HG02938 (cell line): ENCODE measurements at regions not wholly inside any gene's neighbourhood (a gene's known extent, or its start where the extent isn't known, plus 50 kb on each side); places are given as distances from the start of the nearest gene placed in this dataset.

Source experiments
- ATAC-seq: cut with Tn5 transposase; IDR thresholded peaks from one replicate; pipeline ENCODE4 v1.9.1; 2021; ENCODE audit warnings: mild to moderate bottlenecking, moderate library complexity; ENCODE audit not compliant: unreplicated experiment

DNA sequence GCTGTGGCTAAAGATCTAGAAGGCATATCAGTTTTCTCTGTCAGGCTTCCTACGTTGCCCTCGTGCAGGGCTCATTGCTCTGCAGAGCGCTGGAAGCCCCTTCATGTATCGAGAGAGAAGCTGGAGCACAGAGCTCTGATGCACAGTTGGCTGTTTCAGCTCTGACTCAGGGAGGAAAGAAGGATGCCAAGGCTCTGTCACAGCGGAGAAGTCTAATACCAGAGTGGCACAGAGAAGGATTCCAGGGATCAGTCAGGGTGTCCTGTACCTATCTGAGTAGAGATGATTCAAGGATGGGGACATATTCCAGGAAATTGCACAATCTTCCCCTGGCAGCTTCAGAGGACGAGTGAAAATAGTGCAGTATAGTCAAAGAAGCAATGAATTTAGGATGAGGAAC is 179.2 kb upstream of the FMN2 start:
- no peak for ATAC-seq

DNA sequence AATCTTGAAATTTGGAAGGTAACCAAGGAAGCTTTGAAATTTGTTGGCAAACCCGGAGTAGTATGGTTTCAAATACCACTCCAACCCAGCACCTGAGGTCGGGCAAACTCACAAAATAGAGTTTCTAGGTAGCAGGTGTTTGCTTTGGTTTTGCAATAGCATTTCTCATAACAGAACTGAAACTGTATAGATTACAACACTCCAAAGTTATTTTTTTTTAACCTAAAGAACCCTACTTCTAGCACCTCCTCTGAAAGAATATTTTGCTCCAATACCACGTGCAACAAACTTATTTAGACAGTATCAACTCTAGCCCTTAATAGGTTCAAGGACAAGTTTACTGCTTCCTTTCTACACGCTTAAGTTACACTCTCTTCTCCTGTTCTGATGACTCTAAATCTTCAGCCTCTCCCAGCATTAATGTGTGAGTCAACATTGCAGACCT is 178.5 kb upstream of the FMN2 start:
- no peak for ATAC-seq

DNA sequence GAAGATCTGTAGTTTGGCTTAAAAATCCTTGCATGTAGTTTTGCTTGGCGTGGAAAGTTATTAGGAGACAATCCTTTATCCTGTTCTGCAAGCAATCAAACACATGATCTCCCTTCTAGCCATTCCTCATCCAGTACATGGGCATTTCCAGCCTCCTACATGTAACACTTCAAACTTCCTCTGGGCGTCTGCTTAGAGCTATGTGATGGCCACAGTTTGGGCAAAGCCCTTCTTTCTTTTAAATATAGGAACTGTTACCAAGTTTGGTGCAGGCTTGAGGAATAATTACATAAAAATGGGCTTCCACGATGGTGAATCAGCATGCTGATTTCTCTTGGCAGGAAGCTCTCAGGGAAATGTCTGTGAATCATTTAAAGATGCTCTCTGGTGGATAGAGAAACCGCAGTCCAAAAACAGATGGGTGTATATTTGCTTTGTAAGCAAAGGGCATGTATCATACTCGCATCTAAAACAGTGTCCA is 176.9 kb upstream of the FMN2 start:
- ATAC-seq: no peak

DNA sequence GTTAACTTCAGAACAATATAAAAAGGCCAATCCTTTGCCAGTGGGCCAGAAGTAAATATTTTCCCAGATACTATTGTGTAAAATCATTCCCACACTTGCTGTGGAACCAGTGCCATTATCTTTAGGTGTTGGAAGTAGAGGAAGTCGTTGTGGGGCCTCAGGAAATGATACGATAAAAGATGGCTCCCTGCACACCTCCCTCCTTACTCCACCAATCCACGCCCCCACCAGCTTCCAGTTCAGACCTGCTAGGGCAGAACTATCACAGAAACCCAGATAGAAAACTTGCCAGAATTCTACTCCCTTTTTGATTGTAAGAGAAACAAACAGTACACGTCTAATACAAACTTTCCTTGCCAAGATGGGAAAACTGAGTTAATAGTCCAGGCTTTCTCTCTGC is 173.0 kb upstream of the FMN2 start:
- ATAC-seq: no peak

DNA sequence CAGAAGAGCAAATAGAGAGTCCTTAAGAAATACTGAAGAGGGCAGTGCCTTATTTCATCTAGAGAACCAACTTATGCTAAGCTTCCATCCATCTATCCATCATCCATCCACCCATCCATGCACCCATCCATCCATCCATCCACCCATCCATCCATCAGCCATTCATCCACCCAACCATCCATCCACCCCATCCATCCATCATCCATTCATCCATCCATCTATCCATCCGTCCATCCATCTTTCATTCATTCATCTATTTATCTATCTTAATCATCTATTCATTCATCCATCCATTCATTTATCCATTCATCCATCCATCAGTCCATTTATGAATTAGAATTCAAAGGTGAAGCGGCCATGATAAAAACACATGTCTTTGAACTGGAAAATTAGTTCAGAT is 171.5 kb upstream of the FMN2 start:
- ATAC-seq: no peak

DNA sequence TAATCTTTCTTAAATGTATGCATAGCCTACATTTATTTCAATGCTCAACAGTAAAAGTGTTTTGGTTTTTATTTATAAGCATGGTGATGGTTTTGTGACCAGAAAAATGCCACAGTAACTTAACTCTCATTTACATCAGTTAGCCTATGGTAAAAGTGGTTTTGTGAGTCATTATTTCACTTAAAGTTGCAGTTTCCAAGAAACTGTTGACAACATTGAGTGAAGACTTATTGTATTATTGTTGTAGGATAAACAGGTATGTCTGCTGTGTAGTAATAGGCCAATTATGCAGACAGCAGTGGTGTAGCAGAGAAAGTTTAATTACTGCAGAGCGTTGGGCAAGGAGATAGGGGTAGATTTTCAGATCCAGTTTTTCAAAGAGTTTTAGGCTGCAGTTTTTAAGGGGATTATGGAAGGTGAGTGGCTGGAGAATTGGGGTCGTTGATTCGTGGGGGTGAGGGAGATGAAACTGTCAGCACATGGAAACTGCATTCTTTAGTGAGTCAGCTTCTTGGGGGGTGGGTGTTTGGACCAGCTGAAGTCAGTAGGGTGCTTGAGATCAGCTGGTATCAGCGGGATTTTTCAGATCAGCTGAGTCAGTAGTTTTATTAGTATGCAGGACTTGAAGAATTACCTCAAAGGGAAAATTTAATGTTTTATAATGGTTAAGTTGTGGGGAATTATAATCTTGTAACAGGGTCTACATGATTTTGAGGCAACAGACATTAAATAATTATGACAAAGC is 168.7 kb upstream of the FMN2 start:
- ATAC-seq: no peak

DNA sequence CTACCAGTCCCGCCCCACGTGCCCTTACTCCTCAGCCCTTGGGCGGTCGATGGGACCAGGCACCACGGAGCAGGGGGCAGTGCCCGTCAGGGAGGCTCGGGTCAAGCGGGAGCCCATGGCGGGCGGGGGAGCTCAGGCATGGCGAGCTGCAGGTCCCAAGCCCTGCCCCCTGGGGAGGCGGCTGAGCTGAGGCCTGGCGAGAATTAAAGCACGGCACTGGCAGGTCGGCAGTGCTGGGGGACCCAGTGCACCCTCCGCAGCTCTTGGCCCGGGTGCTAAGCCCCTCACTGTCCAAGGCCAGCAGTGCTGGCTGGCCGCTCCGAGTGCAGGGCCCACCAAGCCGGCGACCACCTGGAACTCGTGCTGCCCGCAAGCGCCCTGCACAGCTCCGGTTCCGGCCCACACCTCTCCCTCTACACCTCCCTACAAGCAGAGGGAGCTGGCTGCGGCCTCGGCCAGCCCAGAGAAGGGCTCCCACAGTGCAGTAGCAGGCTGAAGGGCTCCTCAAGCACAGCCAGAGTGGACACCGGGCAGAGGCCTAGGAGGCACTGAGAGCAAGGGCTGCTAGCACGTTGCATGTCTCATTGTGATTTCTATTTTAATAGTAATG is 166.8 kb upstream of the FMN2 start:
- no peak for ATAC-seq

DNA sequence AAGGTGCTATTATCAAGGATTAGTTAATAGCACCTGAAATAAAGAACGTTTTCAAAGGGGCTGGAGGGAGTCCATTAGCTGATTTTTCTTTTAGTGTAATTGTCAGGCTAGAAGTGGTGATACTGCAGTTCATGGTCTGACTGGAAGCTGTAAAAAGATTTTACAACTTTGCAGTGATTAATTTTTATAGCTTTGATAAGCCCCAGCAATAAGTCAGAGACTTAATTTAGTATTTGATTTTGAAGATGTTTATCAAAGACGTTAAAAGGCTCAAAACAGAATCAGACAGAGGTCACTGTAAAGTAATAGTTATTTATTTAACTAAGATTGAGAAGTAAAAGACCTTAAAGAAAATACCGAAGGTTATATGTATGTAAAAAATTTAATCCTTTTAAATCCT is 165.5 kb upstream of the FMN2 start:
- ATAC-seq: no peak

DNA sequence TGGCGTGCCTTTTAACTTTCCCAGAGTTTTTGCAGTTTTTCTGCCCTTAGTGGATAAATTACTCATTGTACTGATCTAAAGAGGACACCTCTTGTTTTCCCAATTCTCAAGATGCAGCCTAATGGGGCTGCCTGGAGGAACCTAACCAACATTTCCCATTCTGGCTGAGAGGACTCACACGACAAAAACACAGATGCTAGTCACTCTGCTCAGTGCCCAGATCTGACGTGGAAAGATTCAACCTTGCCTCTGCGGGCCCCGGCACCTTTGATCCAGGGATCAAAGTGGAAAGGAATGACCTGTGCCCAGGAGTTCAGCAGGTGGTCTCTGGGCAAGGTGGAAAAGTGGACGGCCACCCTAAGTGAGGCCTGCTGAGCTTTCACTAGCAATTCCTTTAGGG is 162.4 kb upstream of the FMN2 start:
- no peak for ATAC-seq

DNA sequence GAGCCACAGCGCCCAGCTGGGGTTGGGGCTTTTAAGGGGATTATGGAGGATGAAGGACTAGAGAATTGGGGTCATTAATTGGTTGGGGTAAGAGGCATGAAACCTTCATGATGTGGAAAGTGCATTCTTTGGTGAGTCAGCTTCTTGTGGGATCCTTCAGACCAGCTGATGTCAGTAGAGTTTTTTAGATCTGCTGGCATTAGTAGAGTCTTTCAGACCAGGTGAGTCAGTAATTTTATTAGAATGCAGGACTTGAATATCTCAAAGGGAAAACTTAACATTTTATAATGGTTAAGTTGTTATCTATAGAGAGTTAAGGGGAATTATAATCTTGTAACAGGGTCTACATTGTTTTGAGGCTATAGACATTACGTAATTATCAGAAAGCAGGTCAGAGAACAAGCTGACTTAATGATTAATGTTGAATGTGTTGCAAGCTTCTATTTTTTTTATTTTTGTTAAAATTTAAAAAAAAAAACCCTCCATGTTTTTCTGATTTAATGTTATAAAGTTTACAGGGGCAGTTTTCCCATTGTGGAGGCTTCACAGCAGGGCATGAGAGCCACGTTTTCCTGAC is 160.9 kb upstream of the FMN2 start:
- no peak for ATAC-seq

DNA sequence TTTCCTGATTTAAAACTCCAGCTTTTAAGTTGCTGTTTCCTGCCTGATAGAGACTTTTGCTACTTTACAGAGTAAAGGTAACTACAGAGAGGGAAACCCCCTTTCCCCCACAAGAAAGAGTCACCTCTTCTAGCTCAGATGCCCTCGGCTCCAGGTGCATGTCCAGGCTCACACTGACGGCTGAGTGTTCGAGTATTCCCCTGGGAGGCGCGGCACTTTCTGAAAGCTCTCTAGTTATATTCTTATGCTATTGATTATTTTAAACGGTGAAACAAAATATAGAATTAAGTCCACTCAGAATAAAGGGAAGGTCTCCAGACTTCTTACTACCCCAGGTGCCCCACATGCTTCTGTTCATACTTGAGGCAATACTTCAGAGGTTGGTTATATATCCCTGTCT is 160.3 kb upstream of the FMN2 start:
- no peak for ATAC-seq

DNA sequence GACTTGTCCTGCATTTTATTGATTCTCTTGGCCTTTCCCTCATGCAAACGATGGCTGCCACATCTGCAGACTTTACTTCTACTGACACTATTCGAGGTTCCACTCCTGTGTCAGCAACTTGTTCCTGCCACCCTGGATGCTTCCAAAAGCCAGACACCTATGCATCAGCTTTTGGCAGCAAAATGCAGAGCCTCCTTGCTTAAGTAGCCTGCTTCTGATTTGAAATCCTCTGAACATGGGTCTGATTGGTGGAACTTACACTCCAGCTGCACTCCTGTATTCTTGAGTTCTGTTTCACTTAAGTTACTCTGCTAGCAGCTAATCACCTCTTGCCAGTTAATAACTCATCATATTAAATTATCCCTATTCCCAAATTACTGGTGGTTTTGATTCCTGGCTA is 152.1 kb upstream of the FMN2 start:
- no peak for ATAC-seq

DNA sequence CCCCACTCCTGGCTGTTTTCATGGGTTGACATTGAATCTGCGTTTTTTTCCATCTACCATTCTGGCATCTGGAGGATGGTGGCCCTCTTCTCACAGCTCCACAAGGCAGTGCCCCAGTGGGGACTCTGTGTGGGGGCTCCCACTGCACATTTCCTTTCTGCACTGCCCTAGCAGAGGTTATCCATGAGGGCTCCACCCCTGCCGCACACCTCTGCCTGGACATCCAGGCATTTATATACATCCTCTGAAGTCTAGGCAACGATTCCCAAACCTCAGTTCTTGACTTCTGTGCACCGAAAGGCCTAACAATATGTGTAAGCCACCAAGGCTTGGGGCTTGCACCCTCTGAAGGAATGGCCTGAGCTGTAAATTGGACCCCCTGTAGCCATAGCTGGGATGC is 147.9 kb upstream of the FMN2 start:
- ATAC-seq: no peak

DNA sequence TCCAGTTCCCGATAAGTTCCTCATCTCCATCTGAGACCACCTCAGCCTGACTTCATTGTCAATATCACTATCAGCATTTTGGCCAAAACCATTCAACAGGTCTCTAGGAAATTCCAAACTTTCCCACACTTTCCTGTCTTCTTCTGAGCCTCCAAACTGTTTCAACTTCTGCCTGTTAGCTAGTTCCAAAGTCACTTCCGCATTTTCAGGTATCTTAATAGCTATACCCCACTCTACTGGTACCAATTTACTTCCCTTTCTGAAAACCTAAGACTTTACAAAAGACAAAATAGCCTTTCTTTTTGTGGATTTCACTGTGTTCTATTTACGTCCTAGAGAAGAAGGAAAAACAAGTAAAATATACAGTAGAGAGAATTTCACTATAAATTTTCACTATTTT is 147.0 kb upstream of the FMN2 start:
- ATAC-seq: no peak

DNA sequence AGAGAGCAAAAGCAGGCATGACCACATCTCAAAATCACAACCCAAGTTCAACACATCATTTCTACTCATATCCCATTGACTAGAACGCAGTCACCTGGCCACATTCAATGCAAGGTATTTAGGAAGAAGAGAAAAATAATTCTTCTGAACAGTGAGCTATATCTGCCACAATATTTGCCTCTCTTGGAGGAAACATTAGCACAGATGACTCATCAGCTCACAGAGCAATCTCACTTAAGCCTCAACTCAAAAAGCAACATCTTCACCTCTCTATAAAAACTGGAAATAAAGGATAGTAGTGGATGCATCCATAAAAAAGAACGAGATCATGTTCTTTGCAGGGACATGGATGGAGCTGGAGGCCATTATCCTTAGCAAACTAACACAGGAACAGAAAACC is 143.9 kb upstream of the FMN2 start:
- no peak for ATAC-seq

DNA sequence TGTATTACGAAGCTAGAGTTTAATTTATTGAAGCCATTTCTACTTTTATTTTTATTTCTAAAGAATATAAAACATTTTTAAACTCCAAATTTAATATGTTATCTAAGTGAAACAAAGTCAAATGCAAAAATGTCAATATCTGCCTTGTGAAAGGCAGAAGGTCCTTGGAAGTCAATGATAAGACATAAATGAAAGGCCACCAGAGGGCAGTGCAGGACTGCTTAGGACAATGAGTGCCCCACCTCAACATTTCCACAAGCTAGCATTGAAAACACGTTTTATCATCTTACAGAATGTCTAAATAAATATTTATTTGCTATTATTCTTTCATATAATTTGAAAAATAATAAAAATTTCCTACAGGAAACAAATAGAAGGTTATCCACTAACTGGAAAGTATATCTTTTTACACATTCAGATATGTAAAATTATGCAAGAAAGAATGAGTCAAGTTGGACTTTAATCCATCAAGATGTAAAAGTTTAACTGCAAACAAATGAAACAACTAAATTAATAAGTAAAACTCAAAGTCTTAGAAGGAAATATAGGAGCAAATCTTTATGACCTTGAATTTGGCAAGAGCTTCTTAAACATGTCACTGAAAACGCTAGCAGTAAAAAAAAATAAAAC is 140.1 kb upstream of the FMN2 start:
- ATAC-seq: no peak

DNA sequence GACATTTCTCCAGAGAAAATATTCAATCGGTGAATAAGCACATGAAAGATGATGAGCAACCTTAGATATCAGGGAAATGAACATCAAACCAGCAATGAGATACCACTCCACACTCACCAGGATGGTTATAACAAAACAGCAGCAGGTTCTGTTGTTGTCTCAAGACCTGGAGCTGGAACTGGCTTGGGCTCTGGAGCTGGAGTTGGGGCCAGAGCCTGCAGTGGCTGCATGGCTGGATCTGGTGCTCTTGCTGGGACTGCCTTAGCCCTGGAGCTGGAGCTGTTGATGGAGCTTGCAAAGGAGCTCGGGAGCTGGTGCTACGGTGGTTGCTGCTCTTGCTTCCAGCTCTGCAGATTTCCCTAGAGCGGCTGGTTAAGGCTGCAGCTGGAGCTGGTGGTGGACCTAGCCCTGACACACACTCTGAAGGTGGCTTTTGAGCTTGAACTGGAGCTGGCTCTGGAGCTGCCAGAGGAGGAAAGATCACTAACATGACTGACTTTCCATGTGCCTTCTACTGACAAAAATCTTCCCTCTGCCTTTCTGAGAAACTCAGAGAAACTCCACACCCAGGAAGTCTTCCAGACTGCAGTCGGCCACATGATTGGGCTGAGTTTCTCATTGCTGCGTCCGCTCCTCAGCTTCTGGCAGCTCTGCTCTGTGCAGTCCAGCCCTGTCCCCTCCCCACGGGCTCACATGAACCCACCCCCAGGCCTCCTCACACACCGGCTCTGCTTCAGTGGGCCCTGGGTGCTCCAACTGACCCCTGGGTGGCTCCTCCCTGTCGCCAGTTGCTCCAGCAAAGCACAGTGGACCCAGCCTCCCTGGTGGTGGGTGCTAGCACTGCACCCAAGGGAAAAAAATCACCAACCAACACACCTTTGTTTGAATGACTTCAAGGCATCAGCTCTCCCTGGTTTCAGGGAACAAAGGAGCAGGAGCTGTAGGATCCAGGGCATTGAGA is 139.1 kb upstream of the FMN2 start:
- no peak for ATAC-seq

DNA sequence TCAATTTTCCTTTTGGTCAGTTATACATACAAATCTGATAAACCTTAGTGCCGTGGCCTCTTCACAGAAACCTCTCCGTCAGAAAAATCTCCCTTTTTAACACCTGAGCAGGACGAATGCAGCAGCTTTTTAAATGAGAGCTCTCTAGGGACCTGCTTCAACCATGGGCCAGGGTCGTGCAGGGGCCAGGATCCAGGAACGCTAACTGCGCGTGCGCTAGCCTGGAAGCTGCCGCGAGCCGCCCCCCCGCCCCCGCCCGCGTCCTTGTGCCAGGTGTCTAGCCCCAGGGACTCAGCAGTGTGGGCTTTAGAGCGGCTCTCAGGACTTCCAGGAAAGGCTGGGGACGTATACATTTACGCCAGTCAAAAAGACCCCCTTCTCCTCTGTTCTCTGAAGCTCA is 136.8 kb upstream of the FMN2 start:
- no peak for ATAC-seq

DNA sequence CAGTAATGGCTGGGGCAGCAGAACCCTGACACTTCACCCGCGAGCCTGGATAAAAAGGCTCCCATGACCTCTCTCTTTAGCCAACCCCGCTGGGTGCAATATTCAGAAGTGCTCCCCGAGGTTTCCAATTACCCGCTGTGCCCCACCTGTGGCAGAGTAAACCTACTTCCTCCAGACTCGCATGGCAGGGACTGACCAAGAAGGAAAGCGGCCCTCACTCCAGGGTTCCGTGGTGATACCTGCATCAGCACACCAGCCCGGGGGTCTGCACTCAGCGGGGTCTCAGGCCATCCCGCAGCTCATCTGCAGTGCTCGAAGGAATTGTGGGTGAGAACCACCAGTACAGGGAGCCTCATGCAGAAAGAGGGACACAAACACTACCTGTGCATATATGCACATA is 136.3 kb upstream of the FMN2 start:
- ATAC-seq: no peak

DNA sequence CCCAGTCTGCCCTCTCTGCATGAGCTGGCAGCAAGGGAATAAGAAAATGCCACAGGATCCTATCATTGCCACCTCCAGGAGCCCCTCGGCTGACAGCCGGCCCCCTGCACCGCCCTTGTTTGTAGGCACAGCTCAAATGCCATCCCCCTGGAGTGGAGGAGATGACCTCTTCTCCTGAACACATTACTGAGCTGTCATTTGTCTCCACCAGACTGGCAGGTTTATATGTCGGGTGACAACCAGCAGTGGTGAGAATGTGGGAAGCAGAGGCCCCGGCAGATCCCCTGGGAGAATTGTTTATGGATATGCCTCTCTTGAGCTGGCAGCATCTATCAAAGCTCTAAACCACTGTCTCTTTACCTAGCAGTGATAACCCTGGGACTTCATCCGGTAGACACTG is 135.4 kb upstream of the FMN2 start:
- ATAC-seq: no peak

DNA sequence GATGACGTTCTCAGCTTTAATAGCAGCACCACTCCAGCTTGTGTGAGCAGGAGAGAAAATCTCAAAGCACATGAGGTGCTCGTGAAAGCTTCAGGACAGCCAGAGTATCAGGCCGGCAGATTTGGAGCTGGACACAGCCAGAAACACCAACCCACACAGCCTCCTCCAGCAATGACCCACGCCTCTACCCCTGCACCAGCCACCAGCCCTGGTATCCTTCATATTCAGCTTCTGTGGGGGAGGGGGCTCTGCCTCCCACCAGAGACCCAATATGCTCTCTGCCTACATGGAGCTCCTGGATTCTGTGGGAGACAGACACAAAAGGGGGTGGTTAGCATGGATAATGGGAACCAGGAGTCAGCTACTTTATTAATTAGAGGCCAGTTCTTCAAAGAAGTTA is 133.6 kb upstream of the FMN2 start:
- ATAC-seq: no peak
